WI38 (cell line): ENCODE measurements at regions not wholly inside any gene's neighbourhood (a gene's known extent, or its start where the extent isn't known, plus 50 kb on each side); places are given as distances from the start of the nearest gene placed in this dataset.

Experiments
- H3K4me3 ChIP-seq: 2 replicates; pipeline ENCODE4 v1.5.1; 2011; ENCODE audit warnings: low read depth, mild to moderate bottlenecking, control low read depth, low read length
- CTCF ChIP-seq: IDR thresholded peaks from 2 replicates; pipeline ENCODE4 v1.5.1; 2012; ENCODE audit warnings: low read depth, mild to moderate bottlenecking, control low read depth, low read length

- no peak for TF ChIP-seq CTCF
- no peak overlapping the region for H3K4me3 ChIP-seq
These were observed 915.4 kb downstream of the TSN start for GRCh38 chr2:122670897-122671296.

GRCh38 chr2:122680662-122681061, 925.2 kb downstream of the TSN start:
- no peak overlapping the region for H3K4me3 ChIP-seq

DNA sequence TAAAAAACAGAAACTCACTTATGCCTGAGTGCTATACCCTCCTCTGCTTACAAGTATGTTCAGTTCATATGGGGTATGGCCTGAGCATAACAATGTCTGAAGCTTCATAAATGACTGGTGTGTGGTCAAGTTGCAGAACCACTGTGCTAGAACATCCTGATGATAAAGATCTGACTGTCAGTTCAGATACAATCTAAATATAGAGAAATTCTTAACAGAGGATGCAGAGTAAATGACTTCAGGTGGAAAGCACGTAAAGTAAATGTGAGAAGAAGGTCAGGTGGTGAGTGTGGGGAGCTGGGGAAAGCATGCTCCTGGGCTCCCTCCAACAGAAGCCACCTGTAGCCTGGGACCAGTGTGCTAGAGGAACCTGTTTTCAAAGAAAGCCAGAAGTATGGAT, 926.2 kb downstream of the TSN start:
- no peak overlapping the region for H3K4me3 ChIP-seq
- TF ChIP-seq CTCF = no peak

More at GRCh38 chr2:122680662-122681061, 925.2 kb downstream of the TSN start:
- no peak for TF ChIP-seq CTCF

GRCh38 chr2:122682356-122682755, 926.9 kb downstream of the TSN start:
- H3K4me3 ChIP-seq = no peak overlapping the region
- no peak for TF ChIP-seq CTCF

DNA sequence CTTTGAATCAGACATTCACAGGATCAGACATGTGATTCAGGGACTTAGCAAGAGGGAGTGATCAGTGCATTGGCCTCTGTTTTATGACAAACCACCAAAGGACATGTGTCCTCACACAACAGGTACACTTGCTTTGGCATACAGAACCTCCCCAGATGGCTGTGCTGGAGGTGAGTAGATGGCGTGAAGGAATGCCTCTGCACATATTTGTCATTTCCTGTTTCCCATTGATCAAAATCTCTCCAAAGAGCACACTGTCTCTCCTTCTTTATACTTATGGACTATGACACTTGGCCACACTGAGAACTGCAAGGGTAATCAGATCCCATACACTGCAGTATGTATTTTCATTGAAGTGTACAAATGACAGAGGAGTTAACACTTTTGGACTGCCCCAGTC, 927.6 kb downstream of the TSN start:
- no peak for TF ChIP-seq CTCF
- H3K4me3 ChIP-seq = no peak overlapping the region

GRCh38 chr2:122692400-122693083, 937.1 kb downstream of the TSN start:
- H3K4me3 ChIP-seq = no peak overlapping the region
- no peak for TF ChIP-seq CTCF

DNA sequence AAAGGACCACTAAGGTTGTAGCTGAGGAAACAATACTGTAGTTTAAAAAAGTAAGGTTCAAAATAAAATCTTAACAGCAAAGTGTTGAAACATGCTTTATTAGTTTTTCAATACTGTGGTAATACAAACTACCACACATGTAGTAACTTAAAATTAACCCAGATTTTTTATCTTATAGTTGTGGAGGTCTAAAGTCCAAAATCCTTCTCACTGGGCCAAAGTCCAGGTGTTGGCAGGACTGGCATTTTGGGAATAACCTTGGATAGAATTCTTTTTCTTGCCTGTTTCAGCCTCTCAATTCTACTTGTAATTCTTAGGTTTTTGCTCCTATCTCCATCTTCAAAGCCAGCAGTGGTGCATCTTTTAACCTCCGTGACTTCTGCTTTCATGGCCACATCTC, 942.0 kb downstream of the TSN start:
- TF ChIP-seq CTCF = no peak
- no peak overlapping the region for H3K4me3 ChIP-seq
